ENCODE measurements at regions not wholly inside any gene's neighbourhood (a gene's known extent, or its start where the extent isn't known, plus 50 kb on each side); places are given as distances from the start of the nearest gene placed in this dataset.
"Not testable (repeated sequence)": the region's sequence is repeated elsewhere in the genome, so short reads cannot be mapped to it uniquely, and the experiment has no call there.

- no peak overlapping the region for H3K4me3 ChIP-seq (ENCODE audit: low read depth, low read length)
These were observed 57.3 kb upstream of the PRSS12 start for GRCh38 chr4:118410138-118410537.

GRCh38 chr4:118417325-118417724, 64.5 kb upstream of the PRSS12 start:
- no peak overlapping the region for H3K4me3 ChIP-seq (ENCODE audit: low read depth, low read length)

GRCh38 chr4:118417800-118418199, 65.0 kb upstream of the PRSS12 start:
- not testable (repeated sequence) for H3K4me3 ChIP-seq (ENCODE audit: low read depth, low read length)

GRCh38 chr4:118418396-118418795, 65.6 kb upstream of the PRSS12 start:
- H3K4me3 ChIP-seq (ENCODE audit: low read depth, low read length), result not testable (repeated sequence)

GRCh38 chr4:118419626-118420025, 66.8 kb upstream of the PRSS12 start:
- H3K4me3 ChIP-seq (ENCODE audit: low read depth, low read length), result not testable (repeated sequence)

GRCh38 chr4:118424062-118424461, 71.3 kb upstream of the PRSS12 start:
- H3K4me3 ChIP-seq (ENCODE audit: low read depth, low read length), result not testable (repeated sequence)

GRCh38 chr4:118428881-118429280, 76.1 kb upstream of the PRSS12 start:
- not testable (repeated sequence) for H3K4me3 ChIP-seq (ENCODE audit: low read depth, low read length)

- H3K4me3 ChIP-seq (ENCODE audit: low read depth, low read length), result not testable (repeated sequence)
These were observed 79.6 kb upstream of the PRSS12 start for GRCh38 chr4:118432359-118432758.

GRCh38 chr4:118433612-118434375, 81.0 kb upstream of the PRSS12 start:
- not testable (repeated sequence) for H3K4me3 ChIP-seq (ENCODE audit: low read depth, low read length)

GRCh38 chr4:118435415-118435814, 82.6 kb upstream of the PRSS12 start:
- not testable (repeated sequence) for H3K4me3 ChIP-seq (ENCODE audit: low read depth, low read length)

GRCh38 chr4:118442115-118442837, 89.5 kb upstream of the PRSS12 start:
- H3K4me3 ChIP-seq (ENCODE audit: low read depth, low read length), result not testable (repeated sequence)

GRCh38 chr4:118447397-118447796, 94.6 kb upstream of the PRSS12 start:
- H3K4me3 ChIP-seq (ENCODE audit: low read depth, low read length), result not testable (repeated sequence)

- H3K4me3 ChIP-seq (ENCODE audit: low read depth, low read length), result not testable (repeated sequence)
These were observed 102.1 kb upstream of the PRSS12 start for GRCh38 chr4:118454857-118455256.

- not testable (repeated sequence) for H3K4me3 ChIP-seq (ENCODE audit: low read depth, low read length)
These were observed 108.6 kb upstream of the PRSS12 start for GRCh38 chr4:118461435-118461834.

GRCh38 chr4:118465831-118466230, 113.0 kb upstream of the PRSS12 start:
- not testable (repeated sequence) for H3K4me3 ChIP-seq (ENCODE audit: low read depth, low read length)

GRCh38 chr4:118474001-118474626, 121.3 kb upstream of the PRSS12 start:
- not testable (repeated sequence) for H3K4me3 ChIP-seq (ENCODE audit: low read depth, low read length)

- not testable (repeated sequence) for H3K4me3 ChIP-seq (ENCODE audit: low read depth, low read length)
These were observed 122.0 kb upstream of the PRSS12 start for GRCh38 chr4:118474771-118475170.

GRCh38 chr4:118475901-118476300, 123.1 kb upstream of the PRSS12 start:
- H3K4me3 ChIP-seq (ENCODE audit: low read depth, low read length), result not testable (repeated sequence)

GRCh38 chr4:118477826-118478225, 125.0 kb upstream of the PRSS12 start:
- not testable (repeated sequence) for H3K4me3 ChIP-seq (ENCODE audit: low read depth, low read length)

- not testable (repeated sequence) for H3K4me3 ChIP-seq (ENCODE audit: low read depth, low read length)
These were observed 133.1 kb upstream of the PRSS12 start for GRCh38 chr4:118485801-118486314.

- not testable (repeated sequence) for H3K4me3 ChIP-seq (ENCODE audit: low read depth, low read length)
These were observed 140.2 kb upstream of the PRSS12 start for GRCh38 chr4:118492963-118493362.

GRCh38 chr4:118494437-118494836, 141.6 kb upstream of the PRSS12 start:
- H3K4me3 ChIP-seq (ENCODE audit: low read depth, low read length), result not testable (repeated sequence)

Data from iPS-11a (cell line).